AG04450 (cell line): ENCODE measurements at regions not wholly inside any gene's neighbourhood (a gene's known extent, or its start where the extent isn't known, plus 50 kb on each side); places are given as distances from the start of the nearest gene placed in this dataset.

Source experiments
- CTCF ChIA-PET: fragments of 300-600, 350-600 bp; formaldehyde crosslinking; extraction: SDS; loops from one replicate; lab custom pipeline; 2022; ENCODE audit warnings: antibody characterized with exemption, inconsistent platforms; lab: Charles Lee
- POLR2A ChIA-PET: fragments of 350-600 bp; formaldehyde crosslinking; extraction: SDS; loops from one replicate; lab custom pipeline; 2021; ENCODE audit warnings: antibody characterized with exemption, inconsistent platforms; lab: Yijun Ruan, JAX
- DNase-seq: peaks from one replicate; pipeline ENCODE4 v3.0.0-alpha.2; 2011; ENCODE audit warnings: low read depth, low spot score
- H3K27ac ChIP-seq: one replicate; pipeline ENCODE4 v1.5.1; 2012; ENCODE audit warnings: low read depth, low read length, control low read depth
- H3K27me3 ChIP-seq: one replicate; pipeline ENCODE4 v1.6.0; 2012; ENCODE audit warnings: low read length; ENCODE audit not compliant: control insufficient read depth, insufficient read depth
- H3K4me3 ChIP-seq: 2 replicates; pipeline ENCODE4 v1.5.1; 2011; ENCODE audit warnings: mild to moderate bottlenecking, low read depth, low read length, control low read depth
- H3K9me3 ChIP-seq: 2 replicates; pipeline ENCODE4 v1.5.1; 2012; ENCODE audit warnings: low read length; ENCODE audit not compliant: control insufficient read depth, insufficient read depth
- TF ChIP-seq, protein P1 (sequence below): IDR thresholded peaks from 2 replicates; pipeline ENCODE4 v1.5.1; 2011; ENCODE audit warnings: low read depth, low read length, control low read depth, inconsistent platforms

DNA sequence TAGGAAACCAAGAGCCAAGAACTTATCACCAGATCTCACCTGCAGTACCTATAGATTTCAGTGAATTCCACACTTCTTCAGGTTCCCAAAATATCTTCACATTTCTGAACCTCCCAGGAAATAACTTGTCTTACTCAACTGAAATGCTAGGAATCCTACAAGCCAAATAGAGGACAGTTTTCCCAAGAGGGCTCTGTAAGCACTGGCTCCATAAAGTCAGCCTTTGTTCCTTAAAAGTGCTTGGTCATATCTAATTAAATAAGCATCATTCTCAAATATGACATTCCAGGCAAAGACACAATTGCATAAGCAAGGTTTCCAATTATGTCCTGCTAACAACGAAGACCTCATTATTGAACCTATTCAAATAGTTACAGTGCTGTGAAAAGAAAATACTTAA, 154.6 kb upstream of the MGAT5 start:
- Histone ChIP-seq H3K9me3 (peaks cover 2% of the 10 kb centered on the region; the same call in 1 of the 2 replicates), H3K4me3 (no peak overlapping the region), H3K27me3 (no peaks in the 10 kb centered on the region), H3K27ac (no peak overlapping the region)
- ChIA-PET POLR2A (no interaction called here), CTCF (interaction anchor here (0.6 kb wide), 1 partner anchor 140 kb away, joined by 4 read pairs; no protein-coding TSS in a partner anchor)
- no peak for DNase-seq
- TF ChIP-seq, protein P1, sequence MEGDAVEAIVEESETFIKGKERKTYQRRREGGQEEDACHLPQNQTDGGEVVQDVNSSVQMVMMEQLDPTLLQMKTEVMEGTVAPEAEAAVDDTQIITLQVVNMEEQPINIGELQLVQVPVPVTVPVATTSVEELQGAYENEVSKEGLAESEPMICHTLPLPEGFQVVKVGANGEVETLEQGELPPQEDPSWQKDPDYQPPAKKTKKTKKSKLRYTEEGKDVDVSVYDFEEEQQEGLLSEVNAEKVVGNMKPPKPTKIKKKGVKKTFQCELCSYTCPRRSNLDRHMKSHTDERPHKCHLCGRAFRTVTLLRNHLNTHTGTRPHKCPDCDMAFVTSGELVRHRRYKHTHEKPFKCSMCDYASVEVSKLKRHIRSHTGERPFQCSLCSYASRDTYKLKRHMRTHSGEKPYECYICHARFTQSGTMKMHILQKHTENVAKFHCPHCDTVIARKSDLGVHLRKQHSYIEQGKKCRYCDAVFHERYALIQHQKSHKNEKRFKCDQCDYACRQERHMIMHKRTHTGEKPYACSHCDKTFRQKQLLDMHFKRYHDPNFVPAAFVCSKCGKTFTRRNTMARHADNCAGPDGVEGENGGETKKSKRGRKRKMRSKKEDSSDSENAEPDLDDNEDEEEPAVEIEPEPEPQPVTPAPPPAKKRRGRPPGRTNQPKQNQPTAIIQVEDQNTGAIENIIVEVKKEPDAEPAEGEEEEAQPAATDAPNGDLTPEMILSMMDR, result no peak

DNA sequence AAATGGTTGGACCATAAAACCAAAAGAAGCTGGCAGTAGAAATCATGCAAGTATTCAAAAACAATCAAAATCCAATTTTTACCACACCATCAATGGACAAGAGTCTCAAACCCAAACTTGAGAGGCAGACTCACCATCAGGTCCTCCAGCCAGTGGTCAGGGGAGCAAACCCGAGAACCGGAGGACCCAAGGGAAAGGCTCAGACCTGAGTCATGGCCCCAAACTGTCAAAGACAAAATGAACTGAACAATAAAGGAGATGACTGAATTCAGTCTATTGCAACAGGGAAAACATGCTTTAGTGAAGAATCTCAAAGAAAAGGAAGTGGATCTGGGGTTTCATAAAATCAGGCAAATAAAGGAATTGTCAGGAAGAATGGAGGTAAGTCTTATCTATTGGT, 150.7 kb upstream of the MGAT5 start:
- no peak overlapping the region for H3K4me3 ChIP-seq
- ChIA-PET POLR2A (interaction anchor here (0.7 kb wide), 1 partner anchor 103 kb away, joined by 4 read pairs; no protein-coding TSS in a partner anchor), CTCF (interaction anchor here (0.7 to 1.4 kb wide), 4 partner anchors 14 to 680 kb away, joined by 3 to 6 read pairs (median 4); no protein-coding TSS in a partner anchor)
- DNase-seq, result no peak
- no peak overlapping the region for H3K27ac ChIP-seq
- no peaks in the 10 kb centered on the region for H3K9me3 ChIP-seq
- TF ChIP-seq, protein P1, result no peak
- H3K27me3 ChIP-seq, result no peaks in the 10 kb centered on the region

DNA sequence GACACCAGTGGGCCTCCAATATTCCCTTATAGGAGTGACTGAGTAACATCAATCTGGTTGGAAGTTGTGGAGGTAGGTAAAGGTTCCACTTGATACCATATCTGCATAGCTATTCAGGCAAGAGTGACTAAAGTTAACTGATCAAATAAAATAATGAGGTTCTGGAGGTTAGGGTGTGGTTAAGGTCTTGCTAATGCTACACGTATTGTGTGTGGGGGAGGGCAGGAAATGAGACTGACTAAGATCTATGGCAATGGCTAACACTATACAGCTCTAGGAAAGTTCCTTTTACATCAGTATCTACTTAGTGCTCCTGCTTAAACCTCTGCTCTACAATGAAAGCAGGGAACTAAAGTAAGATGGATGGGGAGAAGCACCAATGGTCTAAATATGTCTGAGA, 149.1 kb upstream of the MGAT5 start:
- Histone ChIP-seq H3K27me3 (no peaks in the 10 kb centered on the region), H3K4me3 (no peak overlapping the region), H3K27ac (no peak overlapping the region), H3K9me3 (peaks cover 7% of the 10 kb centered on the region; the same call in 1 of the 2 replicates)
- POLR2A ChIA-PET, result no interaction called here
- CTCF ChIA-PET, result no interaction called here
- TF ChIP-seq, protein P1, result no peak
- no peak for DNase-seq

DNA sequence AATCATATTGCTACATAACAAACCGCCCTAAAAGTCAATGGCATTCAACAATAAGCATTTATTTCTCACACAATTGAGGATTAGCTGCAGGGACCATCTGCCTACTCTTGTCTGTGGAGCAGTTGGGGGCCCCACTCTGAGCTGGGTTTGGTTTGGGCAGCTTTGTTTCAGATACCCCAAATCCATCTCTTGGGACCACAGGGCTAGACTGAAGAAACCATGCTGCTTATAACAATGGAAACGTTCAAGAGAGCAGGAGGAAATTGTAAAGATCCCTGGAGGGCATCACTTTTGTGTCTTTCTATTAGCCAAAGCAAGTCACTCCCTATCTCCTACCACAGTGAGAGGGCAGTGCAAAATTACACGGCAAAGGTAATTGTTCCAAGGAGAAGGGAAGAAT, 146.5 kb upstream of the MGAT5 start:
- Histone ChIP-seq H3K9me3 (peaks cover 19% of the 10 kb centered on the region), H3K4me3 (no peak overlapping the region), H3K27ac (no peak overlapping the region), H3K27me3 (no peaks in the 10 kb centered on the region)
- ChIA-PET POLR2A (no interaction called here), CTCF (no interaction called here)
- no peak for DNase-seq
- TF ChIP-seq, protein P1, result no peak

DNA sequence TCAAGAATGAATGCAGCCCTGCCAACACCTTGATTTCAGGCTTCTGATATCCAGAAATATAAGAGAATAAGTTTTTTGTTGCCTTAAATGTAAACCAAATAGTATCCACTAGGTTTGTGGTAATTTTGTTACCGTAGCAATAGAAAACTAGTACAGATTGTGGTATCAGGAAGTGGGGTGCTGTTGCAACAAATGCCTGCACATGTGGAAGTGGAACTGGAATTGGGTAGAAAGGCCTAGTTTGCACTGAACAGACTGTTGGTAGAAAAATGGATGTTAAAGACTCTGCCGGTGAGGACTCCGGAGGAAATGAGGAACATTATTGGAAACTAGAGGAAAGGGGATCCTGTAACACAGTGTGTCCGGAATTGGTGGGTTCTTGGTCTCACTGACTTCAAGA, 145.8 kb upstream of the MGAT5 start:
- TF ChIP-seq, protein P1, result no peak
- ChIA-PET CTCF (interaction anchor here (1.2 kb wide), 1 partner anchor 11 kb away, joined by 4 read pairs; no protein-coding TSS in a partner anchor), POLR2A (no interaction called here)
- DNase-seq, result no peak
- no peak overlapping the region for H3K4me3 ChIP-seq
- H3K27me3 ChIP-seq, result no peaks in the 10 kb centered on the region
- H3K27ac ChIP-seq, result no peak overlapping the region
- peaks cover 19% of the 10 kb centered on the region for H3K9me3 ChIP-seq
